22Rv1 (cell line): ENCODE measurements at regions not wholly inside any gene's neighbourhood (a gene's known extent, or its start where the extent isn't known, plus 50 kb on each side); places are given as distances from the start of the nearest gene placed in this dataset.

Source experiments
- CTCF ChIP-seq: fragments of 450-650 bp; IDR thresholded peaks from 2 replicates; pipeline ENCODE4 v1.5.1; 2017; ENCODE audit warnings: mild to moderate bottlenecking
- ZFX ChIP-seq: fragments of 450-650 bp; IDR thresholded peaks from 2 replicates; pipeline ENCODE4 v1.6.1; 2017; ENCODE audit warnings: antibody characterized with exemption, borderline replicate concordance

GRCh38 chr2:123453046-123453700, 571.9 kb upstream of the CNTNAP5 start:
- TF ChIP-seq CTCF (no peak), ZFX (no peak)
